Left ventricle myocardium inferior (tissue), 1 donor: ENCODE measurements at regions not wholly inside any gene's neighbourhood (a gene's known extent, or its start where the extent isn't known, plus 50 kb on each side); places are given as distances from the start of the nearest gene placed in this dataset.
"Not testable (repeated sequence)": the region's sequence is repeated elsewhere in the genome, so short reads cannot be mapped to it uniquely, and the experiment has no call there.

Experiments
- DNase-seq: peaks from one replicate; pipeline ENCODE4 v3.0.0-alpha.2; 2020
- H3K27ac ChIP-seq: fragments of 200-600 bp; replicated peaks from 2 replicates; pipeline ENCODE4 v1.8.0; 2021
- H3K27me3 ChIP-seq: fragments of 200-600 bp; 2 replicates; pipeline ENCODE4 v1.8.0; 2021; ENCODE audit warnings: low read depth
- H3K36me3 ChIP-seq: fragments of 200-600 bp; 2 replicates; pipeline ENCODE4 v1.8.0; 2021
- H3K4me1 ChIP-seq: fragments of 200-600 bp; 2 replicates; pipeline ENCODE4 v1.8.0; 2021
- H3K4me3 ChIP-seq: fragments of 200-600 bp; 2 replicates; pipeline ENCODE4 v1.8.0; 2021; ENCODE audit warnings: mild to moderate bottlenecking, moderate library complexity
- H3K9me3 ChIP-seq: fragments of 200-600 bp; replicated peaks from 2 replicates; pipeline ENCODE4 v1.8.0; 2021
- intact Hi-C: fragments of 100-400 bp; cut with micrococcal nuclease; formaldehyde crosslinking; loops from one replicate; pipeline ENCODE4 v1.11.0; 2022
- TF ChIP-seq, protein P1 (sequence below): fragments of 200-600 bp; IDR thresholded peaks from 2 replicates; pipeline ENCODE4 v1.8.0; 2021; ENCODE audit warnings: antibody characterized with exemption, mild to moderate bottlenecking, borderline replicate concordance
- donor health status: DM: no; HTN: yes; CAD: no; lungs with severe emphysema.

DNA sequence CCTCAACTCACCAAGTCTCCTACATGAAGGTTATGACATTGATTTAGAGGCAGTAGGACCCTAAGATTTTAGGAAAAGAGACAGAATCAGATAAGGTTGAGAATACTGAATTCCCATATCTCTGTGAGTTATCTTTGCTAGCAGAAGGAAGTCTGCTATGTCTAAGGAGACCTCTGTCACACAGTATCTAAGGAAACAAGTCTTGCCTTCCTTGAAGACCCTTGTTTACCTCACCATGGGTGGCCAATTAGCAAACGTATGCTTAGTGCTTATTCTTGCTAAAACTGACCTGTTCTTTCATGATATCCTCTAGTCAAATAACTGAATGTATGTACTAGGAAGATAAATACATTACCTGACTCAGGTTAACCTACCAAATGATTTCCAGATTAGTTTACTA is 855.4 kb upstream of the SLITRK1 start:
- no peaks in the 10 kb centered on the region for H3K27me3 ChIP-seq
- no peaks in the 10 kb centered on the region for H3K36me3 ChIP-seq
- TF ChIP-seq, protein P1, sequence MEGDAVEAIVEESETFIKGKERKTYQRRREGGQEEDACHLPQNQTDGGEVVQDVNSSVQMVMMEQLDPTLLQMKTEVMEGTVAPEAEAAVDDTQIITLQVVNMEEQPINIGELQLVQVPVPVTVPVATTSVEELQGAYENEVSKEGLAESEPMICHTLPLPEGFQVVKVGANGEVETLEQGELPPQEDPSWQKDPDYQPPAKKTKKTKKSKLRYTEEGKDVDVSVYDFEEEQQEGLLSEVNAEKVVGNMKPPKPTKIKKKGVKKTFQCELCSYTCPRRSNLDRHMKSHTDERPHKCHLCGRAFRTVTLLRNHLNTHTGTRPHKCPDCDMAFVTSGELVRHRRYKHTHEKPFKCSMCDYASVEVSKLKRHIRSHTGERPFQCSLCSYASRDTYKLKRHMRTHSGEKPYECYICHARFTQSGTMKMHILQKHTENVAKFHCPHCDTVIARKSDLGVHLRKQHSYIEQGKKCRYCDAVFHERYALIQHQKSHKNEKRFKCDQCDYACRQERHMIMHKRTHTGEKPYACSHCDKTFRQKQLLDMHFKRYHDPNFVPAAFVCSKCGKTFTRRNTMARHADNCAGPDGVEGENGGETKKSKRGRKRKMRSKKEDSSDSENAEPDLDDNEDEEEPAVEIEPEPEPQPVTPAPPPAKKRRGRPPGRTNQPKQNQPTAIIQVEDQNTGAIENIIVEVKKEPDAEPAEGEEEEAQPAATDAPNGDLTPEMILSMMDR: no peak
- no peak for DNase-seq
- intact Hi-C loops: no loop called here
- H3K9me3 ChIP-seq: no peaks in the 10 kb centered on the region
- no peaks in the 10 kb centered on the region for H3K4me1 ChIP-seq
- H3K4me3 ChIP-seq: no peak overlapping the region
- no peak overlapping the region for H3K27ac ChIP-seq

DNA sequence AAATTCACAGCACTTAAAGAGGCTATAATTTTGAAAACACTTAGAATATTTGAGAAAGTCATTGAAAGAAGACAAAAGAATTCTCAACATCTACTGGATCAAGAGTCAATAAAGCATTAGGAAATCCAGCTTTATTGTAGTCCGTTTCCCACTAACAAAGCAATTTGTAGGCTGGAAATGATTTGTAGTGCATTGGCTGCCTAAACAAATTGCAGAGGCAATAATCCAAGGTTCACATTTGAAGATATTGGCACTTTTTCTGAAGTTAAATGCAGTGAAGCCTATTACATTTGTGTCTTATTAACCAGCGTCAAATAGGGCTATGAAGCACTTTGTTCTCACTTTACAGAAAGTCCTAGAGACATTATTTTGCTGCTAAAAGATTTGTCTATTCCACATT is 848.1 kb upstream of the SLITRK1 start:
- H3K4me3 ChIP-seq: no peak overlapping the region
- TF ChIP-seq, protein P1: no peak
- H3K4me1 ChIP-seq: no peaks in the 10 kb centered on the region
- intact Hi-C loops: no loop called here
- H3K36me3 ChIP-seq: no peaks in the 10 kb centered on the region
- no peak overlapping the region for H3K27ac ChIP-seq
- H3K9me3 ChIP-seq: no peaks in the 10 kb centered on the region
- DNase-seq: no peak
- H3K27me3 ChIP-seq: no peaks in the 10 kb centered on the region

DNA sequence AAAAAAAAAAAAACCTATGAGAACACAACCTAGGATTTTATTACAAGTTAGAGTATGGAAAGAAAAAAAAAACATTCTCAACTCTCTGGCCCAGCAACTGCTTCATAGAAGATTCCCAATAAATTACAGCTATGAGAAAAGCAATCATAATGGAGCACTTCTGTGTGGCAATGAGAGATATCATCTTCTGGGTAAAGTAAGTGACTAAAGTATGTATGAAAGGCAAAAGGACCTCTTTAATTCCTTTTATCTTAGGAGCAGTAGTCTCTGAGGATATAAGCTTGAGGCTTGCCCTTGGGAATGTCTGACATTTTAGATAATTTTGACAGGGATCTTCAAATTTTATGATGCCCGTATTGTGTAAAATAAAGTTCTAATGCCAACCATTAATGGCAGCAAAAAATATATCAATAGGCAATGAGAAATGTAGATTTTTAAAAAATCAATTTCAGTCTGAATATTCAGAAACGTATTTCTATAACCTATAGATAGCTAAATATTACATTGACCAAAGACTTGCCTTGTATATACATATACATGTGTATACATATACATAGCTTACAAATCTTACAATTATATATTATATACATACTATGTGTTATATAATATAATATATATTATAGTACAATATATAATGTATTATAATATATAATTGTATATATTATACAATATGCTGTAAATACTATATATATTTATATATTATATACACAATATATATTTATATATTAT is 823.9 kb upstream of the SLITRK1 start:
- no peak overlapping the region for H3K27ac ChIP-seq
- no peaks in the 10 kb centered on the region for H3K27me3 ChIP-seq
- H3K4me1 ChIP-seq: no peaks in the 10 kb centered on the region
- no peaks in the 10 kb centered on the region for H3K36me3 ChIP-seq
- no peak for DNase-seq
- TF ChIP-seq, protein P1: no peak
- no peaks in the 10 kb centered on the region for H3K9me3 ChIP-seq
- no peak overlapping the region for H3K4me3 ChIP-seq
- intact Hi-C loops: no loop called here

DNA sequence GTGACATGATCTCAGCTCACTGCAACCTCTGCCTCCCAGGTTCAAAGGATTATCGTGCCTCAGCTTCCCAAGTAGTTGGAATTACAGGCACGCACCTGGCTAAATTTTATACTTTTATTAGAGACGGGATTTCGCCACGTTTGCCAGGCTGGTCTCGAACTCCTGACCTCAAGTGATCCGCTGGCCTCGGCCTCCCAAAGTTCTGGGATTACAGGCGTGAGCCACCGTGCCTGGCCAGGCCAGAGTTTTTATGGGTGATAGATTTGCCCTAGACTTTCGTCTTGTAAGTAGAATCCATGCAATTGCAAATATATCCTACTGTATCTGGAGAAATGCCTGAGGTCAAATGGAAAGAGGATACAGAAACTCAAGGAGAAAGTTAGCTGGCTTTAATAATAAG is 819.9 kb upstream of the SLITRK1 start:
- no peak overlapping the region for H3K27ac ChIP-seq
- H3K4me1 ChIP-seq: no peaks in the 10 kb centered on the region
- H3K4me3 ChIP-seq: no peak overlapping the region
- TF ChIP-seq, protein P1: no peak
- no peak for DNase-seq
- H3K9me3 ChIP-seq: peaks cover 13% of the 10 kb centered on the region
- no peaks in the 10 kb centered on the region for H3K36me3 ChIP-seq
- intact Hi-C loops: no loop called here
- no peaks in the 10 kb centered on the region for H3K27me3 ChIP-seq

DNA sequence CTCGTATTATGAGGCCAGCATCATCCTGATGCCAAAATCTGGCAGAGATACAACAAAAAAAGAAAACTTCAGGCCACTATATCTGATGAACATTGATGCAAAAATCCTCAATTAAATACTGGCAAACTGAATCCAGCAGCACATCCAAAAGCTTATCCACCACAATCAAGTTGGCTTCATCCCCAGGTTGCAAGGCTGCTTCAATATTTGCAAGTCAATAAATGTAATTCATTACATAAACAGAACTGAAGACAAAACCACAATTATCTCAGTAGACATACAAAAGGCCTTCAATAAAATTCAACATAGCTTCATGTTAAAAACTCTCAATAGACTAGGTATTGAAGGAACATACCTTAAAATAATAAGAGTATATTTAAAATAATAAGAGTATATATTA is 815.3 kb upstream of the SLITRK1 start:
- peaks cover 17% of the 10 kb centered on the region for H3K9me3 ChIP-seq
- DNase-seq, H3K27ac ChIP-seq, H3K36me3 ChIP-seq, H3K4me3 ChIP-seq, intact Hi-C loops, H3K4me1 ChIP-seq, H3K27me3 ChIP-seq: not testable (repeated sequence)

DNA sequence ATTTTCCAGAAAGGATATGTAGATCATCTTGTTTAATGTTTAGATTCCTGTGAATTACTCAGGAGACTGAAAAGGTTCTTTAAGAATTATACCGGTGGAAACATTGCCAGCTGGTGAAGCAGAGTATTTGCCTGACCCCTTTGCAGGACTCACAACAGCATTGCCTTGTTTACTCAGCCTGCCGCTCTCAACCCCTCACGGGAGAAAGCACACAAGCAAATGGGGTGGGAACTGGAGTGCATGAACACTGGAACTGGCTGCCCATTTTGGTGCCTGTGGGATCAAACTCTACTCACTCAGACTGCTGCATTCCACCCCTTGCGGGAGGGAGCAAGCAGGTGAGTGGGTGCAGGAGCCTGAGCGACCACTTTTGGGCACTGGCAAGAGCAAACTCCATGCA is 804.7 kb upstream of the SLITRK1 start:
- intact Hi-C loops: no loop called here
- no peak overlapping the region for H3K4me3 ChIP-seq
- H3K27me3 ChIP-seq: no peaks in the 10 kb centered on the region
- H3K9me3 ChIP-seq: no peaks in the 10 kb centered on the region
- no peak for DNase-seq
- TF ChIP-seq, protein P1: no peak
- no peaks in the 10 kb centered on the region for H3K36me3 ChIP-seq
- peaks cover 9% of the 10 kb centered on the region for H3K4me1 ChIP-seq
- no peak overlapping the region for H3K27ac ChIP-seq
